HCT116 (cell line): ENCODE measurements at regions not wholly inside any gene's neighbourhood (a gene's known extent, or its start where the extent isn't known, plus 50 kb on each side); places are given as distances from the start of the nearest gene placed in this dataset.

Experiments used
- ATAC-seq: fragments of 200-7000 bp; cut with Tn5 transposase; 2 replicates; pipeline ENCODE4 v1.9.1; 2020; ENCODE audit warnings: mild to moderate bottlenecking, moderate library complexity
- BruUV-seq: library from RNA; stranded (reverse); fragments of 400-500 nt; replicated peaks from 2 replicates; lab custom pipeline; 2021; lab: Mats Ljungman, UMichigan
- CTCF ChIA-PET: fragments of 300-600 bp; sonication (Branson Sonifier 250); formaldehyde crosslinking; loops from one replicate; lab custom pipeline; 2021; ENCODE audit warnings: antibody characterized with exemption; lab: Charles Lee
- POLR2A ChIA-PET: fragments of 300-600, 350-600 bp; sonication (Branson Sonifier 250); formaldehyde crosslinking; loops from one replicate; lab custom pipeline; 2021; ENCODE audit warnings: antibody characterized with exemption; lab: Charles Lee
- RAD21 ChIA-PET, 2 experiments: fragments of 300-600 bp; sonication (Branson Sonifier 250); formaldehyde crosslinking; loops; one replicate each; lab custom pipeline; 2023; ENCODE audit warnings: low total read pairs in 2 of 2; ENCODE audit not compliant: uncharacterized antibody in 2 of 2, unreplicated experiment in 2 of 2, low non-redundant PET in 1 of 2; lab: Charles Lee
- DNase-seq: peaks from one replicate; pipeline ENCODE4 v3.0.0-alpha.2; 2010; ENCODE audit warnings: low read depth, low spot score
- H2AFZ ChIP-seq: fragments of 200-600 bp; shearing (Covaris generic), sonication (generic); 2 replicates; pipeline ENCODE4 v1.6.1; 2017; ENCODE audit warnings: low read depth, mixed run types, mixed read lengths, antibody characterized with exemption, low read length; ENCODE audit not compliant: poor library complexity, severe bottlenecking
- H3K27ac ChIP-seq: 2 replicates; pipeline ENCODE4 v1.5.1; 2012; ENCODE audit warnings: low read depth, low read length
- H3K27me3 ChIP-seq: fragments of 200-600 bp; sonication (generic); 2 replicates; pipeline ENCODE4 v1.6.1; 2016; ENCODE audit warnings: mixed run types, low read length, mixed read lengths; ENCODE audit not compliant: insufficient read depth
- H3K36me3 ChIP-seq, 2 experiments: fragments of 200-500 bp in 1 of 2; fragments of 200-600 bp in 1 of 2; sonication (Bioruptor generic) in 1 of 2; sonication (generic) in 1 of 2; 2 replicates each; pipeline versions ENCODE4 v1.5.1 to v1.6.1; 2014 to 2016; ENCODE audit warnings: low read length in 2 of 2, inconsistent platforms in 1 of 2, mixed read lengths in 1 of 2, mixed run types in 1 of 2; ENCODE audit not compliant: insufficient read depth in 2 of 2, control insufficient read depth in 1 of 2
- H3K4me1 ChIP-seq, 2 experiments: fragments of 200-600 bp in 1 of 2; sonication (generic) in 1 of 2; 2 replicates each; pipeline versions ENCODE4 v1.5.1 to v1.6.1; 2012 to 2017; ENCODE audit warnings: low read length in 2 of 2, inconsistent platforms in 1 of 2, mild to moderate bottlenecking in 1 of 2, mixed read lengths in 1 of 2, mixed run types in 1 of 2, moderate library complexity in 1 of 2; ENCODE audit not compliant: insufficient read depth in 2 of 2, control insufficient read depth in 1 of 2
- H3K4me2 ChIP-seq: fragments of 200-600 bp; sonication (generic); 2 replicates; pipeline ENCODE4 v1.6.1; 2017; ENCODE audit warnings: mixed run types, low read length, mixed read lengths
- H3K4me3 ChIP-seq, 2 experiments: fragments of 200-600 bp in 1 of 2; sonication (generic) in 1 of 2; replicated peaks in 1 of 2; 2 replicates each; pipeline ENCODE4 v1.5.1; 2011 to 2016; ENCODE audit warnings: low read length in 2 of 2, control low read depth in 1 of 2, low read depth in 1 of 2, mild to moderate bottlenecking in 1 of 2, mixed read lengths in 1 of 2, mixed run types in 1 of 2
- H3K79me2 ChIP-seq: fragments of 200-600 bp; sonication (generic); 2 replicates; pipeline ENCODE4 v1.6.1; 2017; ENCODE audit warnings: mild to moderate bottlenecking, mixed run types, low read length, moderate library complexity, mixed read lengths; ENCODE audit not compliant: insufficient read depth
- H3K9ac ChIP-seq: fragments of 200-600 bp; sonication (generic); 2 replicates; pipeline ENCODE4 v1.6.1; 2016; ENCODE audit warnings: low read length, mixed read lengths
- H3K9me2 ChIP-seq: fragments of 200-600 bp; sonication (generic), shearing (Covaris generic); 2 replicates; pipeline ENCODE4 v1.6.1; 2017; ENCODE audit warnings: mixed run types, mild to moderate bottlenecking, moderate library complexity; ENCODE audit not compliant: insufficient read depth
- H3K9me3 ChIP-seq, 2 experiments: fragments of 200-500 bp in 1 of 2; fragments of 200-600 bp in 1 of 2; sonication (Bioruptor generic) in 1 of 2; sonication (generic) in 1 of 2; 2 replicates each; pipeline ENCODE4 v1.6.1; 2014 to 2017; ENCODE audit warnings: low read length in 2 of 2, mixed read lengths in 2 of 2, inconsistent platforms in 1 of 2, low read depth in 1 of 2, mild to moderate bottlenecking in 1 of 2, mixed run types in 1 of 2, moderate library complexity in 1 of 2; ENCODE audit not compliant: control insufficient read depth in 1 of 2, insufficient read depth in 1 of 2
- H4K20me1 ChIP-seq: fragments of 200-600 bp; sonication (generic), shearing (Covaris generic); 2 replicates; pipeline ENCODE4 v1.6.1; 2017; ENCODE audit warnings: mixed run types, mild to moderate bottlenecking, moderate library complexity; ENCODE audit not compliant: insufficient read depth
- ATF3 ChIP-seq: IDR thresholded peaks from 2 replicates; pipeline ENCODE4 v1.6.1; 2012
- EGR1 ChIP-seq: IDR thresholded peaks from 2 replicates; pipeline ENCODE4 v1.6.1; 2012; ENCODE audit warnings: low read depth
- ELF1 ChIP-seq: IDR thresholded peaks from 2 replicates; pipeline ENCODE4 v1.6.1; 2012; ENCODE audit warnings: low read depth, borderline replicate concordance
- EZH2 ChIP-seq: fragments of 200-600 bp; sonication (generic); IDR thresholded peaks from 2 replicates; pipeline ENCODE4 v1.6.1; 2017; ENCODE audit warnings: antibody characterized with exemption, mixed run types
- JUND ChIP-seq: IDR thresholded peaks from 2 replicates; pipeline ENCODE4 v1.6.1; 2012
- MAX ChIP-seq: IDR thresholded peaks from 2 replicates; pipeline ENCODE4 v1.6.1; 2012
- POLR2AphosphoS5 ChIP-seq: IDR thresholded peaks from 2 replicates; pipeline ENCODE4 v1.6.1; 2011; ENCODE audit warnings: mild to moderate bottlenecking, low read depth, low read length, moderate library complexity
- RAD21 ChIP-seq: IDR thresholded peaks from 2 replicates; pipeline ENCODE4 v1.6.1; 2012; ENCODE audit warnings: low read depth, mild to moderate bottlenecking
- SP1 ChIP-seq: IDR thresholded peaks from 2 replicates; pipeline ENCODE4 v1.6.1; 2012; ENCODE audit warnings: low read depth
- ZBTB33 ChIP-seq: IDR thresholded peaks from 2 replicates; pipeline ENCODE4 v1.6.1; 2011; ENCODE audit warnings: mild to moderate bottlenecking, low read length, moderate library complexity; ENCODE audit not compliant: insufficient replicate concordance; ENCODE audit errors: extremely low read depth
- intact Hi-C: fragments of 100-400 bp; cut with micrococcal nuclease; formaldehyde crosslinking; loops from 2 replicates; pipeline ENCODE4 v1.10.0; 2022

- ATAC-seq (no peak), DNase-seq (no peak)
- no peak overlapping the region for H3K4me2 ChIP-seq
- no peak overlapping the region for H3K4me3 ChIP-seq
- peaks cover 35% of the 10 kb centered on the region for H3K27me3 ChIP-seq
- intact Hi-C loops, result no loop called here
- H3K79me2 ChIP-seq, result no peaks in the 10 kb centered on the region
- no peaks in the 10 kb centered on the region for H3K36me3 ChIP-seq
- no peak for TF ChIP-seq POLR2AphosphoS5
- H2AFZ ChIP-seq, result no peak overlapping the region
- H3K9me3 ChIP-seq, result no peaks in the 10 kb centered on the region
- no peak overlapping the region for H3K9ac ChIP-seq
- H3K27ac ChIP-seq, result no peak overlapping the region
- ChIA-PET POLR2A (no interaction called here), RAD21 (no interaction called here), CTCF (no interaction called here)
- H3K9me2 ChIP-seq, result no peaks in the 10 kb centered on the region
- H3K4me1 ChIP-seq, result no peaks in the 10 kb centered on the region
- H4K20me1 ChIP-seq, result no peaks in the 10 kb centered on the region
- no TSS peak for BruUV-seq
These were observed 105.3 kb downstream of the TSN start for GRCh38 chr2:121860758-121861227.

GRCh38 chr2:121862286-121862685 lies 106.8 kb downstream of the TSN start:
- Histone ChIP-seq H3K27ac (no peak overlapping the region), H3K9me3 (no peaks in the 10 kb centered on the region), H3K4me3 (no peak overlapping the region), H4K20me1 (no peaks in the 10 kb centered on the region), H3K27me3 (peaks cover 44% of the 10 kb centered on the region), H3K9me2 (no peaks in the 10 kb centered on the region), H3K9ac (no peak overlapping the region), H3K4me2 (no peak overlapping the region), H2AFZ (no peak overlapping the region), H3K4me1 (no peaks in the 10 kb centered on the region), H3K36me3 (no peaks in the 10 kb centered on the region), H3K79me2 (no peaks in the 10 kb centered on the region)
- TF ChIP-seq JUND (no peak), EGR1 (no peak), POLR2AphosphoS5 (no peak), MAX (no peak), SP1 (no peak), EZH2 (no peak), RAD21 (no peak), ZBTB33 (no peak), ATF3 (no peak), ELF1 (no peak)
- POLR2A ChIA-PET, result no interaction called here
- ATAC-seq (no peak), DNase-seq (no peak)
- BruUV-seq, result no TSS peak
- intact Hi-C loops, result no loop called here
- RAD21 ChIA-PET, result no interaction called here
- CTCF ChIA-PET, result no interaction called here
